ENCODE measurements at regions not wholly inside any gene's neighbourhood (a gene's known extent, or its start where the extent isn't known, plus 50 kb on each side); places are given as distances from the start of the nearest gene placed in this dataset.

- DNase-seq (ENCODE audit: low read depth in 2 of 2), result no peak
Observed at GRCh38 chr5:68407311-68408239, 192.0 kb downstream of the PIK3R1 start.

GRCh38 chr5:68408345-68408871, 192.9 kb downstream of the PIK3R1 start:
- no peak for DNase-seq (ENCODE audit: low read depth in 2 of 2)

- DNase-seq (ENCODE audit: low read depth in 2 of 2), result no peak
Observed at GRCh38 chr5:68409259-68409658, 193.7 kb downstream of the PIK3R1 start.

- DNase-seq (ENCODE audit: low read depth in 2 of 2), result no peak
Observed at GRCh38 chr5:68411161-68411560, 195.6 kb downstream of the PIK3R1 start.

- no peak for DNase-seq (ENCODE audit: low read depth in 2 of 2)
Observed at GRCh38 chr5:68415177-68416085, 199.9 kb downstream of the PIK3R1 start.

- DNase-seq (ENCODE audit: low read depth in 2 of 2), result no peak
Observed at GRCh38 chr5:68416714-68417113, 201.2 kb downstream of the PIK3R1 start.

- no peak for DNase-seq (ENCODE audit: low read depth in 2 of 2)
Observed at GRCh38 chr5:68418201-68418600, 202.6 kb downstream of the PIK3R1 start.

GRCh38 chr5:68418680-68419079, 203.1 kb downstream of the PIK3R1 start:
- DNase-seq (ENCODE audit: low read depth in 2 of 2), result no peak

GRCh38 chr5:68419081-68419636, 203.6 kb downstream of the PIK3R1 start:
- no peak for DNase-seq (ENCODE audit: low read depth in 2 of 2)

- DNase-seq (ENCODE audit: low read depth in 2 of 2), result no peak
Observed at GRCh38 chr5:68419637-68420452, 204.3 kb downstream of the PIK3R1 start.

GRCh38 chr5:68420476-68421344, 205.2 kb downstream of the PIK3R1 start:
- DNase-seq (ENCODE audit: low read depth in 2 of 2), result no peak

GRCh38 chr5:68421485-68422220, 206.1 kb downstream of the PIK3R1 start:
- DNase-seq (ENCODE audit: low read depth in 2 of 2), result no peak

GRCh38 chr5:68423154-68423811, 207.7 kb downstream of the PIK3R1 start:
- no peak for DNase-seq (ENCODE audit: low read depth in 2 of 2)

GRCh38 chr5:68424799-68425537, 209.4 kb downstream of the PIK3R1 start:
- no peak for DNase-seq (ENCODE audit: low read depth in 2 of 2)

GRCh38 chr5:68426586-68426985, 211.0 kb downstream of the PIK3R1 start:
- no peak for DNase-seq (ENCODE audit: low read depth in 2 of 2)

- no peak for DNase-seq (ENCODE audit: low read depth in 2 of 2)
Observed at GRCh38 chr5:68428231-68428811, 212.8 kb downstream of the PIK3R1 start.

- DNase-seq (ENCODE audit: low read depth in 2 of 2), result no peak
Observed at GRCh38 chr5:68429510-68429909, 214.0 kb downstream of the PIK3R1 start.

GRCh38 chr5:68430279-68430678, 214.7 kb downstream of the PIK3R1 start:
- DNase-seq (ENCODE audit: low read depth in 2 of 2), result no peak
